ENCODE measurements at regions not wholly inside any gene's neighbourhood (a gene's known extent, or its start where the extent isn't known, plus 50 kb on each side); places are given as distances from the start of the nearest gene placed in this dataset.

DNA sequence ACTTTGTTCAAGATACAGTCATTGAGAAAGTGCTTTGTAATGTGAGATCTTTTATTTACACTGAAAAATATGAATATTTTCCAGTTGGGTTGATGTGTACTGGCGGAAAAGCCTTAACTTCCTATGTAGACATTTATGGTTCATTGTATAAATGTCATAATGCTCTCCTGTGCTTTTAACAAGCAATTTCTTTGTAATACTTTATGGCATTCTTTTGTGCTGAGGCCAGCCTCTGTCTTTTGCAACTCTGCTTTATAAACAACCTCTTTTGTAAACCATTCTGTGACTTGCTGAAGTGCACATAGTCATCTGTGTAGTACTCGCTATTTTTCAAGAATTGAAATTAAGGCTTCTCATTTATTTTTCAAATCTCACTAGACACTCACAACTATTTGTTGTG, 291.2 kb downstream of the CDH11 start:
- DNase-seq (ENCODE audit: extremely low spot score, insufficient read length, low read depth) (no peak), FAIRE-seq (no peak)

DNA sequence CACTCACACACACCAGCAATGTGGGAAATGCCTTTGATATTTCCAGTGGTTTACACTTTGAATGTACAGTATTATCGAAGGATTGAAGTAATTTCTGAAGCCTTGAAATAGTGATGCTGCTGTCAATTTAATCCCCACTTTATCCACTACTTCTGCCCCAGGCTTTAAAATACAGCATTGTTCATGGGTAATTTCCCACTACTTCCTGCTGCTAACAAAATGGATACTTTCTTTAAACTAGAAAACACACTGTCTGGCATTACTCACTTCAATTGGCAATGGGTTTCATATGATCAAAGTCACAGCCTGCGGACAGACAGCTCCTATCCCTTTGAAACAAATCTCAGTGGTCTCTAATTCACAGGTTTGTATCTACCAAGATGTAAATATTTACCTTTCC, 292.2 kb downstream of the CDH11 start:
- FAIRE-seq (no peak), DNase-seq (ENCODE audit: extremely low spot score, insufficient read length, low read depth) (no peak)

- no peak for FAIRE-seq
- DNase-seq (ENCODE audit: extremely low spot score, insufficient read length, low read depth) = no peak
Observed at GRCh38 chr16:64826374-64826773, 295.5 kb downstream of the CDH11 start.

DNA sequence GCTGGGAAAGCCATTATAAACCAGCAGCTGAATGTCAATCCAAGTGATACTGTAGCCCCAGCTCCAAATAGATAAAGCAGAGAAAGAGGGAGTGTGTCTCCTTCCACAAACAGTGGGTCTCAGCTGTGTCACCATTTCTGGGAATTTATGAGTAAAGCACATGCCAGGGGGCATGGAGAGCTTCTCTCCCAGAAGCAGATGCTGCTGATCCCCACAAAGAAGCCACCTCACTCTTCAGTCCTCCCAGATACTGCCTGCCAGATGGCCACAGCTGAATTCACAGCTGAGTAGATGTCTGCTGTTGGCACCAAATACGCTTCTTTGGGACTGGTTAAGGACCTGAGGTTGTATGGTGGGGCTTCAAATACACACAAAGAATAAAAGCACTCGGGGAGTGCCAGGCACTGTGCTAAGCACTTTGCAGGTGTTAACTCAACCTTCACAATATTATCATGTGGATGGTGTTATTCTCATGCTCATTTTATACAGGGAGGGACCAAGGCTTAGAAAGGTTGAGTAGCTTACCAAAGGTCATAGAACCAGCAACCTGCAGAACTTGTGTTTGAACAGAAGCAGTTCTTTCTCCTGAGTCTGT, 298.3 kb downstream of the CDH11 start:
- FAIRE-seq = no peak

DNA sequence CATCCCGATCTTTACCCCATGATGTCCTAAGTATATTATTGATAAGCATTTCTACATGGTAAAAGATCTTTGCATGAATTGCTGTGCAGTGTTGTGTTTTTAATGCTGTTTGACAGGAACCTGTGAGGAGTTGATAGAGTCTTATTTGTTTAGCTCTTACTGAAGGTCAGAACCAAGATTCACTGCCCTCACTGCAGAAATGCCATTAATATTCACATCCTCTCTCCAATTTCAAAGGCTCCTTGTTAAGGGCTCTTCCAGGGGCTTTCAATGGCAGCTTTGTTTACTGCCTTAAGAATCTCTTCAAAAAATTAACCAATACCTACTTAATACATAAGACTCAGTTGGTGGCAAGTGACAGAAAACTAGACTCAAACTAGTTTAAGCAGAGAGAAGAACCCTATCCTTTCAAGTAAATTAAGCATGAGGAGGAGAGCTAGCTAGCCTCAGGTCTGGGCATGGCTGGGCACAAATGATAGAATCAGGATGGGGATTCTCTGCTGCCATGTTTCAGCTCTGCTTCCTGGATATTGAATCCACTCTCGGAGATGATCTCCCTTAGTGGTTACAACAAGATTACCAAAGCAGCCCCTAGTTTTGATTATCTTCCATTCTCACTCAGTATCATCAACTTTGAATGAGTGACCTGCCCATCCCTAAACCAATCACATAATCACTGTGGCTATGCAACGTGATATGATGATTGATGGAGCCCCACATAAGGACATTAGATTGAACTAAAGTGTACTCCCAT, 311.8 kb downstream of the CDH11 start:
- FAIRE-seq (no peak), DNase-seq (ENCODE audit: extremely low spot score, insufficient read length, low read depth) (no peak)

More for the DNA sequence above, 298.3 kb downstream of the CDH11 start:
- no peak for DNase-seq (ENCODE audit: extremely low spot score, insufficient read length, low read depth)

DNA sequence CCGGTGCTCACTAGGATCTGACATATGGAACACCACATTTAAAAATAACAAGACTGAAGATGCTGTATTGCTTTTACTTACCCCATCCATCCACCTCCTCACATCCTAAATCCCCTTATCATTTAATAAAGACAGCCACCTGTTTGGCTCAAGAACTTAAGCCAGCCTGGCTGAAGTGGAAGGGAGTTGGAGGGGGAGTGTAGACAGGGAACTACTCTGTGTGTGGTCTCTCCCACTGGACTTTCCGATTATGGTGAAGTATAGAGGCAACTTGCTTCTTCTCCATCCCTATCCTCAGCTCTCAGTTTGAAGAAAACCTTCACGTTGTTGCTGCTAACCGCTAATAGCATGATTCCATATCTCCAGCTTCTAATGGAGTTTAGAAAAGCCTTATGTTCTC, 313.4 kb downstream of the CDH11 start:
- no peak for DNase-seq (ENCODE audit: extremely low spot score, insufficient read length, low read depth)
- FAIRE-seq = no peak

GRCh38 chr16:64791756-64792155, 330.1 kb downstream of the CDH11 start:
- no peak for FAIRE-seq
- no peak for DNase-seq (ENCODE audit: extremely low spot score, insufficient read length, low read depth)

DNA sequence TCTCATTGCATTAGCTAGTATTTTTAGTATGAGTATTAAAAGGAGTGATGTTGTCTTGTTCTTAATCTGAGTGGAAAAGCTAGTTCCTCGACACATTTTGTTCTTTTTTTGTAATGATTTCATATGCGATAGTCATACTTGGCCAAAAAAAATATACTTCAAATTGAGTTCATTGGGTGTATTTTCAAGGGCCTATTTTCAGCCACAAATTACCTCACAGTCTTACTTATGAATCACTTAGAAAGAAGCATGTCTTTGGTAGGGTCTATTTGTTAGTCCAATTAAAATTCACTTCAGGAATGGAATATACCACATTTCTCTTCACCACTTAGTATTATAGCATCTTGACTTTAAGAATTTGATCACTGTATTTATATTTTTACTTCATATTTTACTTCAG, 337.2 kb downstream of the CDH11 start:
- FAIRE-seq = no peak
- no peak for DNase-seq (ENCODE audit: extremely low spot score, insufficient read length, low read depth)

DNA sequence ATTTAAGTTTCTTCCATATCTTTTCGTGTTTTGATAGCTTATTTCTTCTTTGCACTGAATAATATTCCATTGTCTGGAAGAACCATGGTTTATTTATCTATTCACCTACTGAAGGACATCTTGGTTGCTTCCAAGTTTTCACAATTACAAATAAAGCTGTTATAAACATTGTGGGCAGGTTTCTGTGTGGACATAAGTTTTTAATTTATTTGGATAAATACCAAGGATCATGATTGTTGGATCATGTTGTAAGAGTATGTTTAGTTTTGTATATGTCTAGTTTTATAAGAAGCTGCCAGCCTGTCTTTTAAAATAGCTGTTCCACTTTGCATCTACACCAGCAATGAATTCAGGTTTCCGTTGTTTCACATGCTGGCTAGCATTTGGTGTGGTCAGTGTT, 339.4 kb downstream of the CDH11 start:
- FAIRE-seq (no peak), DNase-seq (ENCODE audit: extremely low spot score, insufficient read length, low read depth) (no peak)

- DNase-seq (ENCODE audit: extremely low spot score, insufficient read length, low read depth) = no peak
- no peak for FAIRE-seq
Observed at GRCh38 chr16:64780445-64780844, 341.4 kb downstream of the CDH11 start.

- FAIRE-seq (no peak), DNase-seq (ENCODE audit: extremely low spot score, insufficient read length, low read depth) (no peak)
Observed at GRCh38 chr16:64778777-64779176, 343.1 kb downstream of the CDH11 start.

DNA sequence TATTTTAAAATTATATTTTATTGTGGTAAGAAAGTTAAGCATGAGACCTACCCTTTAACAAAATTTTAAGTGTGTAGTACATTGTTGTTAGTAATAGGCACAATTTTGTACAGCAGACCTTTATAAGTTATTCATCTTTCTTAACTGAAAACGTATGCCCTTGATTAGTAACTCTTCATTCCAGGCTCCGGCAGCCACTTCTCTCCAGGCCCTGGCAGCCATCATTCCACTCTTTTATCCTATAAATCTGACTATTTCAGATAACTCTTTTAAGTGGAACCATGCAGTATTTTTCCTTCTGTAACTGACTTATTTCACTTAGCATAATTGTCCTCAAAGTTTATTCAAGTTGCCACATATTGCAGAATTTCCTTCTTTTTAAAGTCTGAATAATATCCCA, 348.2 kb downstream of the CDH11 start:
- DNase-seq (ENCODE audit: extremely low spot score, insufficient read length, low read depth) (no peak), FAIRE-seq (no peak)

GRCh38 chr16:64773184-64773583, 348.7 kb downstream of the CDH11 start:
- DNase-seq (ENCODE audit: extremely low spot score, insufficient read length, low read depth) (no peak), FAIRE-seq (no peak)

GRCh38 chr16:64771273-64771672, 350.6 kb downstream of the CDH11 start:
- FAIRE-seq = no peak
- DNase-seq (ENCODE audit: extremely low spot score, insufficient read length, low read depth) = no peak

- DNase-seq (ENCODE audit: extremely low spot score, insufficient read length, low read depth) (no peak), FAIRE-seq (no peak)
Observed at GRCh38 chr16:64762211-64762610, 359.7 kb downstream of the CDH11 start.

GRCh38 chr16:64754279-64754678, 367.6 kb downstream of the CDH11 start:
- FAIRE-seq (no peak), DNase-seq (ENCODE audit: extremely low spot score, insufficient read length, low read depth) (no peak)

GRCh38 chr16:64751906-64752305, 370.0 kb downstream of the CDH11 start:
- FAIRE-seq (no peak), DNase-seq (ENCODE audit: extremely low spot score, insufficient read length, low read depth) (no peak)

GRCh38 chr16:64749346-64749745, 372.5 kb downstream of the CDH11 start:
- DNase-seq (ENCODE audit: extremely low spot score, insufficient read length, low read depth) (no peak), FAIRE-seq (no peak)

GRCh38 chr16:64745258-64745930, 376.5 kb downstream of the CDH11 start:
- FAIRE-seq = no peak
- no peak for DNase-seq (ENCODE audit: extremely low spot score, insufficient read length, low read depth)

GRCh38 chr16:64742455-64743223, 379.2 kb downstream of the CDH11 start:
- no peak for DNase-seq (ENCODE audit: extremely low spot score, insufficient read length, low read depth)
- FAIRE-seq = no peak

GRCh38 chr16:64740261-64740660, 381.6 kb downstream of the CDH11 start:
- no peak for FAIRE-seq
- DNase-seq (ENCODE audit: extremely low spot score, insufficient read length, low read depth) = no peak
